NCI-H1092 (cell line): ENCODE measurements at regions not wholly inside any gene's neighbourhood (a gene's known extent, or its start where the extent isn't known, plus 50 kb on each side); places are given as distances from the start of the nearest gene placed in this dataset.

Experiments
- DNase-seq: peaks from one replicate; lab custom pipeline; 2025; lab: John Stamatoyannopoulos, UW

DNA sequence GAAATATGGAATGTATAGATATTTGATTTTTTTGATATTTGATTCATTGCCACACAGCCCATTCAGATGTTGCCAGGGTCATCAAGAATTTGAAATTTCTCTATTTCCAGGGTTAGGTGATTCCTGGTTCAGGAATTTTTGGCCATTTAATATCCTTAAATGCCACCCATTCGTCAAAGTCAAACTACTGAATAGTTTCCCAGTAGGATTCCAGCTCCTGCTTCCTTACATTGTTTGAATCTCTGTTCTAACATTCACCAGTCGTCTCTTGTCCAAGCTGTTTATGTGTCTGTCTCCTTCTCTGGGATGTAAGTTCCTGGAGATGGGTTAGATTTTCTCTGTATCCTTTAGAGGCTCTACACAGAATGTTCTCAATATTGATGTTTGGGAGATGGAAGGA lies 124.9 kb upstream of the TLE3 start:
- no peak for DNase-seq

DNA sequence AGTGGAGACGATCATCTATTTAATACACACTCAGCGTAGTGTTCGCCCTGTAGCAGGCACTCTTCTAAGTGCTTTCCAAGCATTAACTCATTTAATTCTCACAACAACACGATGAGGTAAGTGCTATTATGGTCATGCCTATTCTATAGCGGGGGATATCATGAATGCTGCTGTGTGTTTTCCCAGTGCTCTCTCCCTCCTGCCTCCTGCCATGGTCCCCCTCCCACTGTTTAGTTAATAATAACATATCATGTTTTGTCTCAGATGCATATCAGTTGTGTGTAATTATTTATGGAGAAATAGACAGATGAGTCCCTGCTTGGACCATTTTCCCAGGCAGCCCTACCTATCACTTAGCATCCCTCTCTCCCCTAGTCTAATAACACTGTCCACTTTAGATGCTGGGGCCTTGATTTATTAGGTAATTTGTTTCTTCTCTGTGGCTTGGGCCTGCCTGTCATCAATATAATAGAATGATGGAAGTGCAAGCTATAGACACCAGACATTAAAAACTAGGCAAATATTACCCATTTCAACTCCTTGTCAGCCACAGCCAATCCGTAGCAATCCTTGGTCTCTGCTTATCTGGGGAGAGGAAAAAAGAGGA lies 122.9 kb upstream of the TLE3 start:
- DNase-seq: no peak

DNA sequence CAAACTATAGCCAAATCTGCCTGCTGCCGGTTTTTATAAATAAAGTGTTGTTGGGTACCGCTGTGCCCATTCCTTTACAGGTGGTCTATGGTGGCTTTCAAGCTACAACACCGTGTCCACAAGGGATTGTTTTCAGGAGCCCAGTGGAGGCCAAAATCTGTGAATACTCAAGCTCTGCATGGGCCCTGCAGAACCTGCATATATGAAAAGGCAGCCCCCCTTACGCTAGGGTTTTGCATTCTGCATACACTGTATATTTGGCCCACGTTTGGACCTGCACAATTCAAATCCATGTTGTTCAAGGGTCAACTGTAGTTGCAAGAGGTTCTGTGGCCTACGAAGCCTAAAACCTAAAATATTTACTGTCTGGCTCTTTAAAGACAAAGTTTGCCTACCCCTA lies 122.2 kb upstream of the TLE3 start:
- no peak for DNase-seq

DNA sequence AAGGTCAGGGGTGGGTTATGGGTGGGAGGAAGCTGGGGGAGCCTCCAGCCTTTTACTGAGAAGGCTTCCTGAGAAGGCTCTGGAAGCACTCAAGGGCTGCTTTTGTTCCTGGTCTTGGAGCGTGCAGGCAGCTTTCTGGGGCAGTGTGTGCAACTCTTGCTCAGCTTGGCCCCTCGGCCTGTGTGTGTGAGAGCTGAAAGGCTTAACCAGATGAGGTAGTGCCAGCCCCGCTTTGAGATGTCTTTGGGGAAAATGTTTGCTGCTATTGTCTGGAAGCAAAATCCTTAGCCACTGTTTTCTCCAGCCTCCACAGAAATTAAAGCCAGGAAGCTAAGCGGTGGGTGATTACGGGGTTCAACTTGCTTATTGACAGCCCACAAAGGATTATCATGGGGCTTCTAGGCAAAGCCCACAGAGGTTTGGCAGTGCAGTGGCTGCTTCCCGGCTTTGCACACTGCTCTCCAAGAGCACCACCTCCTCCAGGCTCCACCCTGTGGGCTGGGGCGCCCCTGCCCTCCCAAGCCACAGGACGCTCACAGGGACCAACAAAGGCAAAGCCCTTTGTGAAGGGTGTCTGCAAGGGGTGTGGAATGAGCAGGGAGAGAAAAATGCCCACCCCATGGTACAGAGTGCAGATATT lies 121.7 kb upstream of the TLE3 start:
- DNase-seq: no peak

DNA sequence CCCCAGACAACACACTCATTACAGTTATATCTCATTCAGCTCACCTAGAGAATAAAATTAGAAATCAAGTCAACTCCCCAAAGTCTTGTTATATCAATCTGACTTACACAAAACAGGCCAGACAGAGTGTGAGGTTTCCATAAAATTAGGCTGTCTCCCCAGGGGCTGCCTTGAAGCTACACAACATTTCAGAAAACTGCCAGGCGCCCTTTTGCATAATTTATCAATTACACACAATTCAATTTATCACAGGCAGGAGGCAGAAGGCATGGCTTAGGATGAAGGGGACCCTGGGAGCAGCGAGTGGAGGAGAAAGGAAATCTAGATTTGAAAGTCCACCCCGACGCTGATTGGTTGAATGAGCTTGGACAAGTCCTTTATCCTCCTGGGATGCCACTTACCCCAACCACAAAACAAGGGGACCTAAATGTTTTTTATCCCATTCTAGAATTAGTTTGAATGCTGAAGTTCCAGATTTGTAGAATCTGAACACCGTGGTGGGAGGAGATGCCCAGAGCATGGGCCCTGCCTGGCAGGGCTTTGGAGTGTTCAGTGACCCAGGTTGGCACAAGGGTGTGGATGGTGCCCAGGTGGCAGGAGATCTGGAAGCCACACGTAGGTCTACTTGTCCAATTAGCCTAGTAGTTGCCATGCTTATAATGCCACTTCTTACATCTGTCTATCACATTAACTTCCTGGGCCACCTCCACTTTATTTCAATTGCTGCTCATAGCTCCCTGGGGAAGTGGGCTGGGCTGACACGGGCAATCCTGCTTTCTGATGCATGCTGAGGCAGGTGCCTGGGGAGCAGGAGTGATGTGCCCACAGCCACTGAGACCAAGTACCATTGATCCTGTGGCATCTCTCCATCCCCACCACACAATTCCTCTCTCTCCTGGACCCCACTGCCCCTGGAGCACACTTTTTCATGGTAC lies 119.8 kb upstream of the TLE3 start:
- DNase-seq: no peak

DNA sequence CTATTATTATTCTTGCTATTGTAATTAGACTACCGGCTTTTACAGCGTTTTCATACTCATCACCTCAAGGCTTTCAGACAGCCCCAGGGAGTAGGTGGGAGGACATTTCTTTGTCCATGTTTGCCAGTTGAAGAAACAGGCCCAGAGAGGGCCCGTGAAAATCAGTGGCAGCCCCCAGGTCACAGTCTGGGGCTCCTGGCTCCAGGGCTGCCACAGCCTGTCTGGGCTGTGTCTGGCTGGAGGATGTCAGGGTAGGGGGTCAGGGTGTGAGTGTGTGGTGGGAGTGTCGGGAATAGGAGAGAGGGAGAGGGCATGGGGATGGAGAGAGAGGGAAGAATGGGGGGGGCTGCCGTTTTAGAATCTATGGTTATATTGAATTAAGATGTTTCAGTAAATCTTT lies 118.2 kb upstream of the TLE3 start:
- DNase-seq: no peak

DNA sequence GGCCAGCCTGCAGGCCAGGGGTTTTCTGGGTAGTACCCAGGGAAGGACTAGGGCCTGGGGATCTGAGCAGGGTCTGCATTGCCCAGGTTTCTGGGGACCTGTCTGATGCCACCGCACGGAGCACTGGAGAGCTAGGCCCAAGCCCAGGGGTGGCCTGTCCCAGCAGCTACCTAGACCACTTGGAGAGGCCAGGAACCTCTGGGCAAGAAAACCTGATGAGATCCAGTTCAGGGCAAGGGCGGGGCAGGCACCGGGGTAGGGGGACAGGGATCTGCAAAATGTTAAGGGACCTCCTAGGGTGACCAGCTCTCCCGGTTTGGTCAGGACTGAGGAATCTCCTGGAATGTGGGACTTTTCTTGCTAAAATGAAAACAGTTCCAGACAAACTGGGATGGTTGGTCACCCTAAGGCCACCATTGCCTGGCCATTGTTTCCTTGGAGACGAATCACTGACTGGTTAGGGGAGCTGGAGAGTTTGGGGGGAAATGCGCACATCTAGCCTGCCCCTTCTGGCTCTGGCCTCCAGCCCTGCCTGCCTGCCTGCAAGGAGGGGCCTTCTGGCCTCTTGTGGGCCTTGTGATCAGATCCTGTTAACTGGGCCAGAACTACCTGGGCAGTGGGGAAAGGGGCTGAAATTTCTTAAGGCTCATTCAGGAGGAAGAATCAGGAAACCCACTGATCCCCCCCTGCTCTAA lies 117.4 kb upstream of the TLE3 start:
- no peak for DNase-seq

DNA sequence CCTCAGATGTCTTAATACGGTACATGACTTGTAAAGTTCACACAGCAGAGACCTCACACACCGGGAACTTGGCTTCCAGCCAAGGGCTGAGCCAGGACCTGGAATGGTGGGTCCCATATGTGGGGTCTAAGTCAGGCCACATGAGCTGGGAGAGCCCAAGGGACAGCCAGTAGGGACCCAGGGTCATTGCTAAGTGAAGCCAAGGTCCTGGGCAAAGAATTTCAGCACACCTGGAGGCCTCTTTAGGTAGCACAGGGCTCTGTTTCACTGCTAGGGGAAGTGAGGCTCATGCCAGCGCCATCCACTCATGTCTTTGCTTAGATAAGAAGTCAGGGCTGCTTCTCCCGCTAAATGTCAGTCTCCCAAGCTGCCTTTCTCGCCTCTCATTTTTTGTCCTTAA lies 116.6 kb upstream of the TLE3 start:
- no peak for DNase-seq

DNA sequence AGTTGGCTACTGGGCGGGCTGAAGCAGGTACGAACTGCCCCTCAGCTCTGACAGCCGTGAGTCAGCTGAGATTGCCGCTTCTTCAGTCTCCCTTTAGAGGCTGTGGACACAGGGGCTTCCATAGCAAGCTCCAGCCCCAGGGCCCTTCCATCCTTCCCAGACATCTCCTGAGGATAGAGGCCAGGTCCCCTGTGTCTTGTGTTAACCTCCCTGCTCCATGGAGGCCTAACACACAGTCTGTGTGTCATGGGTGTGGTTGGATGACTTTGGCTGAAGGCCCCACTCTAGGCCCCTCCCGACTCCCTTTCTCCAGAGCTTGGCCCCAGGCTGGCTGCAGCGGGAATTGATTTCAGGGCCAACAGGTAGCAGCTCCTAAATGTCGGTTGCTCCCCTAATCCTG lies 116.1 kb upstream of the TLE3 start:
- DNase-seq: no peak

DNA sequence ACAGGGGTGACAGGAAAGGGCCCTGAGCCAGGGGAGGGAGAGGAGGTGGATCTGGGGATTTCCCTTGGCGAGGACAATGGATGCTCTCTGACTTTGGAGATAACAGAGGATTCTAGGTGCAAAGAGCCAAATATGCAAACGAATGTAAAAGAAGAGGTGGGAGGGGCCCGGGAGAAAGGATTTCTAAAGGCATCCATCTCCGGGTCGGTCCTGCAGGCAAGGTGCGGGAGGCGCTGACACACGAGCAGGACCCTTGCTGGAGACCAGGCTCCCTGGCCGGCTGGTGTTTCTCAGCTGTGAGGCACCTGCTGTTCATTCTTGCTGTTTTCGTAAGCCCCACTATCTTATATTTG lies 115.2 kb upstream of the TLE3 start:
- no peak for DNase-seq

DNA sequence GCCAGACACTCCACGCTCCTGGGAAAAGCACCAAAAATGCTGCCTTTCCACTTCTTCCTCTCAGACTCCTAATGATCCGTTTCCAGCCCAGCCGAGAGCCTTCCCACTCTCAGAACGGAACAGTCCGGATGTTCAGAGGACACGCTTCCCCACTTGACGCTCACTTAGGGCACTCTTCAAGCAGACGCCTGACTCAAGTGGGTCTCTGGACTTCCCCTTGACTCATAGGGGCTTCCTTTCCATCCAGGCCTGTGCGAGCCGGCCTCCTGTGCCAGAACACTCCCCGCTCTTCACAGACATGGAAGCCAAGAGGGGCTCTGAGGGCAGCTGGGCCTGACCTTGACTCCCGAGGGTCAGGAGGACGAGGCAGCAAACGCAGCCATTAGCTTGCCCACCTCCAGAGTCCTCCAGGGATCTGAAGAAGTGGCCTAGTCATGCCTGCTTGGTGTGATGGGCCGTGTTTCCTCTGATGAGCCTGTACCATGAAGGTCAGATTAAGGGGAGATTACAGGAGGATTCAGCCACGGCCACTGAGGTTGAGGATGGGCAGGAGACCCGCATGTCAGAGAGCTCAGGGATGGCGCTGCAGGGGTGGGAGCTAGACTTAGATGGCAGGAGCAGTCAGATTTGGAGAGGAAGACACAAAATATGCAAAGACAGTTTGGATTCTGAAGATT lies 114.7 kb upstream of the TLE3 start:
- no peak for DNase-seq

DNA sequence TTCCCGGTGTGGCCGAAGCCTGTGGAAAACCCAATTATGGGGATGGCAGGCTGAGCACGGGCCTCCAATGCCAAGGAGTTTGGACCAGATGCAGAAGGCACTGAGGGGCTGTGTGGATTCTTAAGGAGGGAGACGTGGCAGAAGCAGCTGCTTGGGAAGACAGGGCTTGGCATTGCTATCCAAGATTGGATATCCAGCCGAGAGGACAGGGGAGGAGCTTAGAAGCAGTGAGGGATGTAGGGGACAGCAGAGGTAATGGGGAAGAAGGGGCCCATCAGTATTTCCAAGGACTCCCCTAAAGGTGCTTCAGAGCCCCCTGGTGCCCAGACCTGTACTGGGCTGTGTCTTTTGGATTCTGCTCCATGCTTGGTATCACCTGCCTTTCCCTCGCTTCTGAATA lies 112.8 kb upstream of the TLE3 start:
- DNase-seq: no peak

DNA sequence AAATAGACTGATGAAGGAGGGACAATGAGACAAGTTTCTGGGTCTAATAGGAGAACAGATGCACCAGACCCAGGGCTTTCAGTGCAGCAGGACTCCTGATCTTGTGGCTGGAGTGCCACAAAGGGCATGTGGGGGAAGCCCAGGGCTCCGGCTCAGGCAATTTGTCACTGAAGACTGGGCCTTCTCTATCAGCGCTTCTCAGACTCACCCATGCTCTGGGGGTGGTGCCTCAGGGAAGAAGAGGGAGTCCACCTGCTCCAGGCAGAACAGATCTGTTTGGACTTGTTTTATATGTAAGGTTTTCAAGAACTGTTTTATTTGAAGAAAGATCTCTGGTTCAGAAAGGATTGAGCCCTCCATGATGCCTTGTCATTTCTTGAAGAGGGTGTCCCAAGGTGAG lies 112.4 kb upstream of the TLE3 start:
- no peak for DNase-seq

DNA sequence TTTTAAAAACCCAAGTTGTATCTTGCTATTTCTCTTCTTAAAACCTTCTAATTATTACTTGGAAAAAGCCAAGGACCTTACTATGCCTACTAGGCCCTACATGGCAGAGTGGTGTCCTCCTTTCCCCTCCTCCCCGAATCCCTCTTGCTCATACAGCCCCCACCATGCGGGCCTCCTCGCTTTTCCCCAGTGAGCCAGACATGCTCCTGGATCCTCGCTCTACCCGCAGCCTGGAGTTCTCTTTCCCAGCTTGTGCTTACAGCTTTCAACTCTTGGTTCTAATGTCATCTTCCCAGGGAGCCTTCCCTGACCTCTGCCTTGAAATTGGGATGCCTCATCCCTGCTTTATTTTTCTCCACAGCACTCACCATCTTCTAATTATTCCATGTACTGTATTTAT lies 111.8 kb upstream of the TLE3 start:
- DNase-seq: no peak

DNA sequence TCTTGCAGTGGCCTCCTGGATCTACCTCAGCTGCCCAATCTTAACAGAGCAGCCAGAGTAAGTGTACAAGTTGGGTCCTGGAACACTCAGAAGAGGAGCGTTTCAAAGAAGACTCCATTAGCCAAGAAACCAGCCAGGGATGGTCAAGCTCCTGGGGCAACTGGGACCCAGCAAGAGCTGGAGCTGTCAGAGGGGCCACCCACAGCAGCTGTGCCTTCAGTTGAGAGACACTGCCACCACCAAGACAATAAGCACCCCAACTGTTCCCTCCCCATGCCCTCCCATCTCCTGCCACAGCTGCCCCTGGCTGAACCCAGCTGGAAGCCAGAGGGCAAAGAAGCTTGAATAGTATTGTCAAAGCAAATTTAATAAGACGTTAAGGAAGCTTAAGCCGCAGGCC lies 110.6 kb upstream of the TLE3 start:
- DNase-seq: no peak

DNA sequence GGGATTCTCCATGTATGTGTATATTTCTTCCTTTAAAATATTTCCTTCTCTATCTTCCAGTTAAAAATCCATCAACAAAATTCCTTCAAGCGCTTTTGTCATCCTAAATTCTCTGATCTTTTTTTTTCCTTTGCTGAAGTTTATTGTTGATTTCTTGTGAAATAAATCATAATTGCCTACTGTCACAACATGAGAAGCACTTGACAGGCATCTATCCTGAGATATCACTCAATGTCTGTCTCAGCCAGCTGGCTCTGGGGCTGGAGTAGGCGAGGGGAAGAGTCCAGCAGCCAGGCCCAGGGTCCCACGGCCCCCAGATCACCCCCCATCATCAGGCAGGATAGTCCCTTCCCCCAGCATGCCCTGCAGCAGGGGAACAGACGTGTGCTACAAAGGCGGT lies 109.0 kb upstream of the TLE3 start:
- DNase-seq: no peak

DNA sequence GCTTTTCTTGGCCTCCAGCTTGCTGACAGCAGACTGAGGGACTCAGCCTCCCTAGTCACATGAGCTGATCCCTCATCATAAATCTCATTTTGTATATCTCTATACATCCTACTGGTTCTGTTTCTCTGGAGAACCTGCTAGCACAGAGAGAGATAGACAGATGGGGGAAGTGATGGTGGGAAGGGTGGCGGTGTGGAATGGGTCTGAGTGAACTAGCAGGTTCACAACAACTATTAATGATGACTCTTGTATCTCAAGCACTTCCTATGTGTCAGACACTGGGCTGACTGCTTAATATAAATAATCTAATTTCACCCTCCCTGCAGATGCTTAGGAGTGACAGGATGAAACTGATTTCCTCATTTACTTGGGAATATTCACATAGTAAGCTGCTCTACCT lies 106.9 kb upstream of the TLE3 start:
- DNase-seq: no peak

DNA sequence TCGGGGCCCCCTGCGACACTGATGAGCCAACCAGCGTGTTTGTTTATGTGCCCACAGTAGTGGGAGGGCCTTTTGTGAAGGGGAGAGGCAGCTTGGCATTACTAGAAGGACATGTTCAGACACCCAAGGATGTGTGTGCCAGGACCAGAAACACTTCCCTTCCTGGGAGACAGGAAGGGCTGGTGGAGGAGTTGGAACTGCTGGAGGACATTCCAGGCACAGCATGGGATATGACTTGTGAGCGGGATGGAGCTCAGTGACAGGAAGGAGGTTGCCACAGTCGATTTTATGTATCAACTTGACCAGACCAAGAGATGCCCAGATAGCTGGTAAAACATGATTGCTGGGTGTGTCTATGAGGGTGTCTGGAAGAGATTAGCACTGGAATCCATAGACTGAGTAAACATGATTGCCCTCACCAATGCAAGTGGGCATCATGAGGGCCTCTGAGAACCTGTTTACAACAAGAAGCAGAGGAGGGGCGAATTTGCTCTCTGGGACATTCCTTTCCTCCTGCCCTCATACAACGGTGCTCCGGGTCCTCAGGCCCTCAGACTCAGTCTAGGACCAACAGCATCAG lies 106.4 kb upstream of the TLE3 start:
- DNase-seq: no peak

DNA sequence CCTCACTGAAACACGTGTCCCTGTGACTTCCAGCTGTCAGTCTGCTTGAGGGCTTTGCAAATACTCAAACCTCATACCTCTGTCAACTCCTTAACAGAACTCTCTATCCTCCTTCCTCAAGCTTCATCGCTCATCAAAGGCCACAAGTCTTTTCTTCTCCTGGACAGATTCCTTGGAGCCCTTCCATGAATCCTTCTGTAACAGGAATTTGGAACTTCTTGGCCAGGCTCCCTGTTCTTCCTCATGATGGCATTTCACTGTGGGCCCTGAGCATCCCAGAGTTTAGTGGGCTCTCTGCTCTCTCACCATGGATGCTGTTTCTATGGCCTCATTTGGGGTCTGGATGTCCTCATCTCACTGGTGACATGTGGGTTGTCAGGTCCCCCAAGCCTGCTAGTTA lies 105.0 kb upstream of the TLE3 start:
- DNase-seq: no peak

DNA sequence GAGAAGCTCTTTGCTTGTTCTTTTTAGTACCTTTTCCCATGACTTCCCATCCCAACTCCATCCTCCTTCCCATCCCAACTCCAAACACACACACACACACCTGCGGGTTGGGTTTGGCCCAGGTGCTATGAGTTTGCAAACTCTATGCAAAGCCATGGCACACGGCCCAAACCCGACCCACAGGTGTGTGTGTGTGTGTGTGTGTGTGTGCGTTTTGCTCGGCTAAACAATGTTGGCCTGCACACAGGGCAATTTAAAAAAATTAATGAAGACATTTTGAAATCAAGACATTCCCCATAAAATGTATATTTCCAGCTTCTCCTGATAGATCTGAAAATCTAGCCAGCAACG lies 103.7 kb upstream of the TLE3 start:
- no peak for DNase-seq

DNA sequence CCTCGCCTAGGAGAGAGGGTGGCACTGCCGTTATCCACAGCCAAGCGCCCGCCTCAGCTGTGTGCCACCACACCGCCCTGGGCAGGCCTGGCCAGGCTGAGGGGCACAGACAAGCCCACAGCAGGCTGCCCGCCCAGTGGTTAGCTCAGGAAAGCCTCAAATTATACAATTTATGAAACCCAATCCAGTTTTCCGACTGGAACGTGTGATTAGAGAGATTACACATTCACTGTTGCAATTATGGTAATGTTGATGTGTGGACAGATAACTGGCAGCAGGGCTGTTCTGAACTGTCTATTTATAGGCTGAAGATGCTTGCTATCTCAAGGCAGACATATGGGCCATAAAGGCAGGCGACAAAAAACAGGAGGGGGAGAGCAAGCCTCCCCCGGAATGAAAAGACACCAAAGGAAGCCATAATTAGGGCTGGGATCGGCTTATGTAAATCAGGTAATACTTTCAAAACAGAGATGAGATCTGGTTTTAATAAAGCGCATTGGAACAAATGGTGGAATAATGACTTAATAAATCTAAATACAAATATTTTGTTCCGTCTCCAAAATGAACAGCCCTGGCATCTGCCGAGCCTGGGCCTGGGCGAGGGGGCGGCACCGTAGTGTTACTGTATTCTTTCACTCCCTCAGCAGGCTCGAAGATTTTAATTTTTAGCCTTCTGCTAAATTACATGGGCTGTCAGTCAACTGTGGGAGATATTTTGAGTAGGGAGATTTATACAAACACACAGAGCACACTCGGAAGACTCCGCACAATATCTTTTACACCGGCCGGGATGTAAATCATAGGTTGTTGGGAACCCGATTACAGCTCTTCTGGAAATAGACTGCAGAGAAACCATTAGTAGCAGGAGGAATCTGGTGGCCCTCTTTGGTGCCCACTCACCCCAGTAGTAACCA lies 103.1 kb upstream of the TLE3 start:
- no peak for DNase-seq
